Stimulated activated CD8-positive, alpha-beta memory T cell treated with anti-CD3 and anti-CD28 coated beads, Interleukin-15, amount 100 ng/mL, for 4 hours (primary cell): ENCODE measurements at regions not wholly inside any gene's neighbourhood (a gene's known extent, or its start where the extent isn't known, plus 50 kb on each side); places are given as distances from the start of the nearest gene placed in this dataset.
"Not testable (repeated sequence)": the region's sequence is repeated elsewhere in the genome, so short reads cannot be mapped to it uniquely, and the experiment has no call there.

Source experiments
- DNase-seq, 2 donors: peaks; one replicate each; pipeline ENCODE4 v3.0.0-alpha.2; 2020; ENCODE audit warnings: low read depth in 2 of 2

GRCh38 chr21:33121715-33122475 lies 52.0 kb downstream of the OLIG1 start:
- no peak for DNase-seq

- no peak for DNase-seq
Measured at GRCh38 chr21:33122507-33122906, 52.6 kb downstream of the OLIG1 start.

GRCh38 chr21:33123374-33124123 lies 53.6 kb downstream of the OLIG1 start:
- no peak for DNase-seq

GRCh38 chr21:33124889-33125288 lies 54.9 kb downstream of the OLIG1 start:
- DNase-seq, result no peak

GRCh38 chr21:33125680-33126375 lies 55.9 kb downstream of the OLIG1 start:
- no peak for DNase-seq

- no peak for DNase-seq
Measured at GRCh38 chr21:33126569-33126968, 56.6 kb downstream of the OLIG1 start.

- peak; percentile 5 to 20 for DNase-seq
Measured at GRCh38 chr21:33127154-33127867, 57.4 kb downstream of the OLIG1 start.

- no peak for DNase-seq
Measured at GRCh38 chr21:33127868-33128242, 57.9 kb downstream of the OLIG1 start.

- no peak for DNase-seq
Measured at GRCh38 chr21:33128538-33128937, 58.6 kb downstream of the OLIG1 start.

GRCh38 chr21:33132054-33132453 lies 62.1 kb downstream of the OLIG1 start:
- no peak for DNase-seq

- no peak for DNase-seq
Measured at GRCh38 chr21:33133892-33134291, 64.0 kb downstream of the OLIG1 start.

GRCh38 chr21:33135925-33136324 lies 66.0 kb downstream of the OLIG1 start:
- DNase-seq, result no peak

- no peak for DNase-seq
Measured at GRCh38 chr21:33136847-33137502, 67.0 kb downstream of the OLIG1 start.

GRCh38 chr21:33139084-33139483 lies 69.1 kb downstream of the OLIG1 start:
- DNase-seq, result no peak

GRCh38 chr21:33140288-33140687 lies 70.3 kb downstream of the OLIG1 start:
- no peak for DNase-seq

- DNase-seq, result no peak
Measured at GRCh38 chr21:33146467-33146866, 76.5 kb downstream of the OLIG1 start.

GRCh38 chr21:33149181-33149580 lies 79.2 kb downstream of the OLIG1 start:
- no peak for DNase-seq

- not testable (repeated sequence) for DNase-seq
Measured at GRCh38 chr21:33150968-33151367, 78.8 kb upstream of the IFNAR2 start.

- no peak for DNase-seq
Measured at GRCh38 chr21:33151941-33152731, 77.6 kb upstream of the IFNAR2 start.

GRCh38 chr21:33152732-33153130 lies 77.0 kb upstream of the IFNAR2 start:
- no peak for DNase-seq

- DNase-seq, result no peak
Measured at GRCh38 chr21:33155005-33155404, 74.7 kb upstream of the IFNAR2 start.
